Renal pelvis (tissue), 1 donor: ENCODE measurements at regions not wholly inside any gene's neighbourhood (a gene's known extent, or its start where the extent isn't known, plus 50 kb on each side); places are given as distances from the start of the nearest gene placed in this dataset.

Experiments
- DNase-seq: peaks from one replicate; pipeline ENCODE4 v3.0.0-alpha.2; 2013

- DNase-seq: no peak
Observed at GRCh38 chr11:8323161-8323935, 59.7 kb upstream of the LMO1 start.

GRCh38 chr11:8321876-8322275 lies 58.2 kb upstream of the LMO1 start:
- no peak for DNase-seq

- DNase-seq: no peak
Observed at GRCh38 chr11:8320076-8320475, 56.4 kb upstream of the LMO1 start.

GRCh38 chr11:8318536-8318935 lies 54.9 kb upstream of the LMO1 start:
- DNase-seq: no peak

GRCh38 chr11:8317159-8317558 lies 53.5 kb upstream of the LMO1 start:
- no peak for DNase-seq

GRCh38 chr11:8315954-8316353 lies 52.3 kb upstream of the LMO1 start:
- no peak for DNase-seq

- peak; percentile 38 for DNase-seq
Observed at GRCh38 chr11:8315463-8315862, 51.8 kb upstream of the LMO1 start.

- DNase-seq: no peak
Observed at GRCh38 chr11:8314916-8315315, 51.2 kb upstream of the LMO1 start.

- no peak for DNase-seq
Observed at GRCh38 chr11:8313504-8314090, 49.9 kb upstream of the LMO1 start.
